Transverse colon (tissue), 4 donors: ENCODE measurements at regions not wholly inside any gene's neighbourhood (a gene's known extent, or its start where the extent isn't known, plus 50 kb on each side); places are given as distances from the start of the nearest gene placed in this dataset.

Experiments used
- DNase-seq: peaks from one replicate; pipeline ENCODE4 v3.0.0-alpha.2; 2019
- H3K27ac ChIP-seq, 4 donors: fragments of 200-600 bp; sonication (generic); 2 replicates each; pipeline ENCODE4 v1.5.1; 2016 to 2018; ENCODE audit warnings: inconsistent platforms in 4 of 4
- H3K27me3 ChIP-seq: fragments of 200-600 bp; sonication (generic); 2 replicates; pipeline ENCODE4 v1.5.1; 2017; ENCODE audit warnings: inconsistent platforms
- H3K36me3 ChIP-seq, 4 donors: fragments of 200-600 bp; sonication (generic); 2 replicates each; pipeline ENCODE4 v1.5.1; 2017 to 2019; ENCODE audit warnings: inconsistent platforms in 4 of 4
- H3K4me1 ChIP-seq, 4 donors: fragments of 200-600 bp; sonication (generic); 2 replicates each; pipeline ENCODE4 v1.5.1; 2017 to 2020; ENCODE audit warnings: inconsistent platforms in 4 of 4
- H3K4me3 ChIP-seq, 4 donors: fragments of 200-600 bp; sonication (generic); 1 replicate in 1 of 4; 2 replicates in 3 of 4; pipeline versions ENCODE4 v1.5.1 to v1.6.1; 2017 to 2019; ENCODE audit warnings: inconsistent platforms in 4 of 4
- H3K9me3 ChIP-seq, 2 donors: fragments of 200-600 bp; sonication (generic); 2 replicates each; pipeline ENCODE4 v1.5.1; 2017 to 2019; ENCODE audit warnings: inconsistent platforms in 2 of 2
- CTCF ChIP-seq, 5 experiments: fragments of 200-600 bp in 3 of 5; fragments of 450-650 bp in 2 of 5; sonication (generic) in 3 of 5; IDR thresholded peaks; 1 replicate in 2 of 5; 2 replicates in 3 of 5; pipeline ENCODE4 v1.5.1; 2016 to 2017; ENCODE audit warnings: antibody characterized with exemption in 5 of 5, inconsistent platforms in 3 of 5, mild to moderate bottlenecking in 2 of 5, moderate library complexity in 1 of 5
- EP300 ChIP-seq: sonication (generic); formaldehyde crosslinking; IDR thresholded peaks from one replicate; pipeline ENCODE4 v1.6.1; 2017; ENCODE audit warnings: antibody characterized with exemption, low read depth
- POLR2A ChIP-seq: fragments of 450-650 bp; IDR thresholded peaks from one replicate; pipeline ENCODE4 v1.6.1; 2016; ENCODE audit warnings: antibody characterized with exemption, mild to moderate bottlenecking, moderate library complexity
- POLR2AphosphoS5 ChIP-seq, 3 donors: sonication (generic); formaldehyde crosslinking; IDR thresholded peaks; one replicate each; pipeline ENCODE4 v1.6.1; 2016; ENCODE audit warnings: antibody characterized with exemption in 3 of 3
- WGBS, 2 donors: methylation state at CpG; one replicate each; pipeline ENCODE4 v1.1.5; 2018; ENCODE audit warnings: low coverage in 1 of 2; 5-methylcytosine and 5-hydroxymethylcytosine counted together
- in situ Hi-C, 4 donors: fragments of 200-750 bp; cut with MboI; loops; one replicate each; pipeline versions ENCODE4 v1.15.0 to v1.15.1; 2017; ENCODE audit warnings: low sequenced_read_pairs in 3 of 4, low pct_ligation_motif_present in 1 of 4, low pct_unique_long_range_greater_than_20kb in 1 of 4
- intact Hi-C: fragments of 100-400 bp; cut with DNase I; formaldehyde crosslinking; loops from one replicate; pipeline ENCODE4 v1.15.1; 2023; ENCODE audit warnings: low total_unique reads

GRCh38 chr20:47970282-47970903 is 185.1 kb upstream of the SULF2 start:
- Histone ChIP-seq H3K4me1 (peaks cover 0 to 4% (median 2%) of the 10 kb centered on the region in 4 donors), H3K27me3 (no peaks in the 10 kb centered on the region), H3K9me3 (no peaks in the 10 kb centered on the region), H3K4me3 (no peak overlapping the region), H3K36me3 (no peaks in the 10 kb centered on the region), H3K27ac (no peak overlapping the region)
- intact Hi-C loops (no loop called here), in situ Hi-C loops (no loop called here)
- DNase-seq: no peak
- 71 to 83% methylated on average over 2 to 8 of the region's 8 CpGs for WGBS, 2 donors
- TF ChIP-seq EP300 (no peak), POLR2A (no peak), CTCF (IDR thresholded peaks at IDR 0.05) (no peak), POLR2AphosphoS5 (IDR thresholded peaks at IDR 0.05) (no peak)

GRCh38 chr20:47969426-47969825 is 184.1 kb upstream of the SULF2 start:
- 91% methylated on average over 6 of the region's 6 CpGs; no CpG with 5 or more reads in 1 of the 2 donors for WGBS, 2 donors
- H3K27ac ChIP-seq: no peak overlapping the region
- in situ Hi-C loops: no loop called here

GRCh38 chr20:47968541-47969310 is 183.4 kb upstream of the SULF2 start:
- WGBS, 2 donors: 92% methylated on average over 31 of the region's 31 CpGs; no CpG with 5 or more reads in 1 of the 2 donors
- H3K36me3 ChIP-seq: no peaks in the 10 kb centered on the region
- H3K27ac ChIP-seq: no peak overlapping the region
- H3K4me3 ChIP-seq: no peak overlapping the region
- in situ Hi-C loops: no loop called here
- peaks cover 0 to 4% (median 2%) of the 10 kb centered on the region in 4 donors for H3K4me1 ChIP-seq
- no peaks in the 10 kb centered on the region for H3K27me3 ChIP-seq
- intact Hi-C loops: no loop called here
- no peak for DNase-seq
- TF ChIP-seq POLR2AphosphoS5 (IDR thresholded peaks at IDR 0.05) (no peak), EP300 (no peak), CTCF (IDR thresholded peaks at IDR 0.05) (no peak), POLR2A (no peak)
- H3K9me3 ChIP-seq: no peaks in the 10 kb centered on the region

More at GRCh38 chr20:47969426-47969825, 184.1 kb upstream of the SULF2 start:
- no peak overlapping the region for H3K4me3 ChIP-seq
- H3K27me3 ChIP-seq: no peaks in the 10 kb centered on the region
- intact Hi-C loops: no loop called here
- H3K36me3 ChIP-seq: no peaks in the 10 kb centered on the region
- H3K9me3 ChIP-seq: no peaks in the 10 kb centered on the region
- peaks cover 0 to 4% (median 2%) of the 10 kb centered on the region in 4 donors for H3K4me1 ChIP-seq
- TF ChIP-seq POLR2AphosphoS5 (IDR thresholded peaks at IDR 0.05): no peak
- no peak for TF ChIP-seq EP300
- no peak for TF ChIP-seq POLR2A
- TF ChIP-seq CTCF (IDR thresholded peaks at IDR 0.05): no peak
- no peak for DNase-seq

GRCh38 chr20:47964149-47964548 is 178.9 kb upstream of the SULF2 start:
- H3K27ac ChIP-seq: no peak overlapping the region
- no peaks in the 10 kb centered on the region for H3K36me3 ChIP-seq
- H3K4me1 ChIP-seq: no peaks in the 10 kb centered on the region
- TF ChIP-seq EP300 (no peak), POLR2AphosphoS5 (IDR thresholded peaks at IDR 0.05) (no peak), CTCF (IDR thresholded peaks at IDR 0.05) (no peak), POLR2A (no peak)
- WGBS, 2 donors: 49 to 83% methylated on average over 3 to 5 of the region's 5 CpGs
- intact Hi-C loops: no loop called here
- H3K9me3 ChIP-seq: no peaks in the 10 kb centered on the region
- H3K27me3 ChIP-seq: no peaks in the 10 kb centered on the region
- DNase-seq: no peak
- no peak overlapping the region for H3K4me3 ChIP-seq
- in situ Hi-C loops: no loop called here
